ENCODE measurements at regions not wholly inside any gene's neighbourhood (a gene's known extent, or its start where the extent isn't known, plus 50 kb on each side); places are given as distances from the start of the nearest gene placed in this dataset.

GRCh38 chr14:65153101-65153500 is 50.8 kb upstream of the MAX start:
- Mint-ChIP-seq H3K36me3 (ENCODE audit: insufficient read depth, unreplicated experiment) (no peaks in the 10 kb centered on the region), H3K9me3 (ENCODE audit: unreplicated experiment) (no peaks in the 10 kb centered on the region), H3K4me1 (ENCODE audit: insufficient read depth, unreplicated experiment) (peaks cover 5% of the 10 kb centered on the region), H3K27ac (ENCODE audit: low read depth, unreplicated experiment) (no peak overlapping the region), H3K27me3 (ENCODE audit: insufficient read depth, unreplicated experiment) (no peaks in the 10 kb centered on the region), H3K4me3 (ENCODE audit: unreplicated experiment) (no peak overlapping the region)
- POLR2A ChIA-PET: no interaction called here
- CTCF ChIA-PET: interaction anchor here (1.3 kb wide), 1 partner anchor 806 kb away, joined by 3 read pairs; no protein-coding TSS in a partner anchor
- DNase-seq (ENCODE audit: unreplicated experiment): no peak
- TF ChIP-seq CTCF (IDR thresholded peaks at IDR 0.05; ENCODE audit: unreplicated experiment): no peak
- intact Hi-C loops (cut with micrococcal nuclease): no loop called here
- BruUV-seq (replicated peaks): no TSS peak

GRCh38 chr14:65156568-65157366 is 54.5 kb upstream of the MAX start:
- peak; percentile 61 for DNase-seq (ENCODE audit: unreplicated experiment)

GRCh38 chr14:65159281-65160062 is 57.2 kb upstream of the MAX start:
- TF ChIP-seq CTCF (IDR thresholded peaks at IDR 0.05; ENCODE audit: unreplicated experiment): no peak
- CTCF ChIA-PET: interaction anchor here (1.5 kb wide), 1 partner anchor 800 kb away, joined by 6 read pairs; no protein-coding TSS in a partner anchor
- POLR2A ChIA-PET: no interaction called here
- no peaks in the 10 kb centered on the region for H3K4me1 Mint-ChIP-seq (ENCODE audit: insufficient read depth, unreplicated experiment)
- no peaks in the 10 kb centered on the region for H3K27me3 Mint-ChIP-seq (ENCODE audit: insufficient read depth, unreplicated experiment)
- H3K36me3 Mint-ChIP-seq (ENCODE audit: insufficient read depth, unreplicated experiment): no peaks in the 10 kb centered on the region
- no peak overlapping the region for H3K27ac Mint-ChIP-seq (ENCODE audit: low read depth, unreplicated experiment)
- DNase-seq (ENCODE audit: unreplicated experiment): no peak
- no peak overlapping the region for H3K4me3 Mint-ChIP-seq (ENCODE audit: unreplicated experiment)
- no TSS peak for BruUV-seq (replicated peaks)
- intact Hi-C loops (cut with micrococcal nuclease): loop anchor here (5.0 to 10.0 kb wide), 4 partner anchors 57 to 1245 kb away; partner anchors contain the start of genes FNTB and MAX
- no peaks in the 10 kb centered on the region for H3K9me3 Mint-ChIP-seq (ENCODE audit: unreplicated experiment)

More at GRCh38 chr14:65156568-65157366, 54.5 kb upstream of the MAX start:
- no peaks in the 10 kb centered on the region for H3K27me3 Mint-ChIP-seq (ENCODE audit: insufficient read depth, unreplicated experiment)
- ChIA-PET POLR2A (interaction anchor here (0.7 kb wide), 1 partner anchor 32 kb away, joined by 7 read pairs; no protein-coding TSS in a partner anchor), CTCF (interaction anchor here (0.6 to 3.5 kb wide), 5 partner anchors 8 to 803 kb away, joined by 3 to 16 read pairs (median 4); no protein-coding TSS in a partner anchor)
- no TSS peak for BruUV-seq (replicated peaks)
- no peak for TF ChIP-seq CTCF (IDR thresholded peaks at IDR 0.05; ENCODE audit: unreplicated experiment)
- H3K27ac Mint-ChIP-seq (ENCODE audit: low read depth, unreplicated experiment): no peak overlapping the region
- H3K4me3 Mint-ChIP-seq (ENCODE audit: unreplicated experiment): no peak overlapping the region
- H3K9me3 Mint-ChIP-seq (ENCODE audit: unreplicated experiment): no peaks in the 10 kb centered on the region
- intact Hi-C loops (cut with micrococcal nuclease): loop anchor here (5.0 kb wide), 1 partner anchor 169 kb away; the partner anchor contains the start of gene FNTB
- H3K4me1 Mint-ChIP-seq (ENCODE audit: insufficient read depth, unreplicated experiment): no peaks in the 10 kb centered on the region
- H3K36me3 Mint-ChIP-seq (ENCODE audit: insufficient read depth, unreplicated experiment): no peaks in the 10 kb centered on the region

GRCh38 chr14:65160091-65160490 is 57.8 kb upstream of the MAX start:
- no TSS peak for BruUV-seq (replicated peaks)
- no peak for DNase-seq (ENCODE audit: unreplicated experiment)
- intact Hi-C loops (cut with micrococcal nuclease): loop anchor here (5.0 to 10.0 kb wide), 3 partner anchors 58 to 1245 kb away; partner anchors contain the start of gene MAX
- ChIA-PET CTCF (interaction anchor here (0.7 to 5.7 kb wide), 5 partner anchors 253 to 830 kb away, joined by 3 to 70 read pairs (median 7); partner anchors contain the start of gene FUT8), POLR2A (no interaction called here)
- H3K27me3 Mint-ChIP-seq (ENCODE audit: insufficient read depth, unreplicated experiment): no peaks in the 10 kb centered on the region
- TF ChIP-seq CTCF (IDR thresholded peaks at IDR 0.05; ENCODE audit: unreplicated experiment): no peak
- H3K9me3 Mint-ChIP-seq (ENCODE audit: unreplicated experiment): no peaks in the 10 kb centered on the region
- H3K27ac Mint-ChIP-seq (ENCODE audit: low read depth, unreplicated experiment): no peak overlapping the region
- H3K36me3 Mint-ChIP-seq (ENCODE audit: insufficient read depth, unreplicated experiment): no peaks in the 10 kb centered on the region
- no peaks in the 10 kb centered on the region for H3K4me1 Mint-ChIP-seq (ENCODE audit: insufficient read depth, unreplicated experiment)
- H3K4me3 Mint-ChIP-seq (ENCODE audit: unreplicated experiment): no peak overlapping the region

All from MCF 10A (cell line).